ENCODE measurements at regions not wholly inside any gene's neighbourhood (a gene's known extent, or its start where the extent isn't known, plus 50 kb on each side); places are given as distances from the start of the nearest gene placed in this dataset.

GRCh38 chr3:106860182-106860581 lies 517.1 kb upstream of the CCDC54 start:
- H3K27me3 Mint-ChIP-seq (ENCODE audit: insufficient read depth), result no peaks in the 10 kb centered on the region
- no peak overlapping the region for H3K27ac Mint-ChIP-seq
- H3K36me3 Mint-ChIP-seq (ENCODE audit: low read depth), result no peaks in the 10 kb centered on the region
- Histone ChIP-seq H3K9me3 (ENCODE audit: control insufficient read depth, low read length) (peaks cover 10% of the 10 kb centered on the region), H3K9ac (ENCODE audit: extremely low read depth, low read length, poor library complexity, severe bottlenecking) (no peak overlapping the region), H3K27ac (ENCODE audit: low read depth, low read length) (no peak overlapping the region), H3K27me3 (ENCODE audit: control insufficient read depth, insufficient read depth, low read length, poor library complexity, severe bottlenecking) (no peaks in the 10 kb centered on the region), H3K36me3 (ENCODE audit: control insufficient read depth, insufficient read depth, low read length) (no peaks in the 10 kb centered on the region), H3K4me1 (ENCODE audit: control insufficient read depth, insufficient read depth, low read length) (no peaks in the 10 kb centered on the region), H3K4me3 (ENCODE audit: low read length) (no peak overlapping the region)
- H3K4me3 Mint-ChIP-seq, result no peak overlapping the region
- peaks cover 12% of the 10 kb centered on the region for H3K9me3 Mint-ChIP-seq
- peaks cover 5% of the 10 kb centered on the region for H3K4me1 Mint-ChIP-seq
- TF ChIP-seq, protein P1, sequence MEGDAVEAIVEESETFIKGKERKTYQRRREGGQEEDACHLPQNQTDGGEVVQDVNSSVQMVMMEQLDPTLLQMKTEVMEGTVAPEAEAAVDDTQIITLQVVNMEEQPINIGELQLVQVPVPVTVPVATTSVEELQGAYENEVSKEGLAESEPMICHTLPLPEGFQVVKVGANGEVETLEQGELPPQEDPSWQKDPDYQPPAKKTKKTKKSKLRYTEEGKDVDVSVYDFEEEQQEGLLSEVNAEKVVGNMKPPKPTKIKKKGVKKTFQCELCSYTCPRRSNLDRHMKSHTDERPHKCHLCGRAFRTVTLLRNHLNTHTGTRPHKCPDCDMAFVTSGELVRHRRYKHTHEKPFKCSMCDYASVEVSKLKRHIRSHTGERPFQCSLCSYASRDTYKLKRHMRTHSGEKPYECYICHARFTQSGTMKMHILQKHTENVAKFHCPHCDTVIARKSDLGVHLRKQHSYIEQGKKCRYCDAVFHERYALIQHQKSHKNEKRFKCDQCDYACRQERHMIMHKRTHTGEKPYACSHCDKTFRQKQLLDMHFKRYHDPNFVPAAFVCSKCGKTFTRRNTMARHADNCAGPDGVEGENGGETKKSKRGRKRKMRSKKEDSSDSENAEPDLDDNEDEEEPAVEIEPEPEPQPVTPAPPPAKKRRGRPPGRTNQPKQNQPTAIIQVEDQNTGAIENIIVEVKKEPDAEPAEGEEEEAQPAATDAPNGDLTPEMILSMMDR (conservative IDR thresholded peaks at IDR 0.05), result no peak
- no peak for DNase-seq

- no peak overlapping the region for H3K9ac ChIP-seq (ENCODE audit: extremely low read depth, low read length, poor library complexity, severe bottlenecking)
- no peak for DNase-seq
- TF ChIP-seq, protein P1 (conservative IDR thresholded peaks at IDR 0.05), result no peak
- no peak overlapping the region for H3K4me3 Mint-ChIP-seq
- H3K4me3 ChIP-seq (ENCODE audit: low read length), result no peak overlapping the region
- peaks cover 4% of the 10 kb centered on the region for H3K9me3 Mint-ChIP-seq
- WGBS, 2 experiments (ENCODE audit: insufficient coverage in 1 of 2, insufficient read length in 1 of 2), result 77 to 100% methylated on average over 1 to 2 of the region's 3 CpGs
- H3K9me3 ChIP-seq (ENCODE audit: control insufficient read depth, low read length), result peaks cover 9% of the 10 kb centered on the region
- H3K36me3 Mint-ChIP-seq (ENCODE audit: low read depth), result no peaks in the 10 kb centered on the region
- no peaks in the 10 kb centered on the region for H3K27me3 Mint-ChIP-seq (ENCODE audit: insufficient read depth)
- no peak overlapping the region for H3K27ac Mint-ChIP-seq
- no peaks in the 10 kb centered on the region for H3K36me3 ChIP-seq (ENCODE audit: control insufficient read depth, insufficient read depth, low read length)
- H3K4me1 ChIP-seq (ENCODE audit: control insufficient read depth, insufficient read depth, low read length), result no peaks in the 10 kb centered on the region
- H3K4me1 Mint-ChIP-seq, result peaks cover 5% of the 10 kb centered on the region
- H3K27me3 ChIP-seq (ENCODE audit: control insufficient read depth, insufficient read depth, low read length, poor library complexity, severe bottlenecking), result no peaks in the 10 kb centered on the region
- no peak overlapping the region for H3K27ac ChIP-seq (ENCODE audit: low read depth, low read length)
Observed at GRCh38 chr3:106862067-106862466, 515.2 kb upstream of the CCDC54 start.

- Mint-ChIP-seq H3K9me3 (peaks cover 6% of the 10 kb centered on the region), H3K27me3 (ENCODE audit: insufficient read depth) (peaks cover 2% of the 10 kb centered on the region), H3K4me3 (no peak overlapping the region), H3K36me3 (ENCODE audit: low read depth) (peaks cover 2% of the 10 kb centered on the region), H3K4me1 (peaks cover 5% of the 10 kb centered on the region), H3K27ac (no peak overlapping the region)
- Histone ChIP-seq H3K4me1 (ENCODE audit: control insufficient read depth, insufficient read depth, low read length) (no peaks in the 10 kb centered on the region), H3K9ac (ENCODE audit: extremely low read depth, low read length, poor library complexity, severe bottlenecking) (no peak overlapping the region), H3K36me3 (ENCODE audit: control insufficient read depth, insufficient read depth, low read length) (no peaks in the 10 kb centered on the region), H3K9me3 (ENCODE audit: control insufficient read depth, low read length) (no peaks in the 10 kb centered on the region), H3K4me3 (ENCODE audit: low read length) (no peak overlapping the region), H3K27me3 (ENCODE audit: control insufficient read depth, insufficient read depth, low read length, poor library complexity, severe bottlenecking) (no peaks in the 10 kb centered on the region), H3K27ac (ENCODE audit: low read depth, low read length) (no peak overlapping the region)
- WGBS, 2 experiments (ENCODE audit: insufficient coverage in 1 of 2, insufficient read length in 1 of 2), result 82% methylated on average over 1 of the region's 1 CpG; no CpG with 5 or more reads in 1 of the 2 experiments
- no peak for DNase-seq
- TF ChIP-seq, protein P1 (conservative IDR thresholded peaks at IDR 0.05), result no peak
Observed at GRCh38 chr3:106877627-106878026, 499.6 kb upstream of the CCDC54 start.

All from endodermal cell (in vitro differentiated cells).